Fibroblast of pulmonary artery (primary cell): ENCODE measurements at regions not wholly inside any gene's neighbourhood (a gene's known extent, or its start where the extent isn't known, plus 50 kb on each side); places are given as distances from the start of the nearest gene placed in this dataset.
A peak's percentile ranks its signal among the peaks of the same experiment; 100 is the strongest.

Experiments used
- DNase-seq: peaks from one replicate; pipeline ENCODE4 v3.0.0-alpha.2; 2010; ENCODE audit warnings: low read depth
- H3K4me3 ChIP-seq: replicated peaks from 2 replicates; pipeline ENCODE4 v1.5.1; 2011; ENCODE audit warnings: low read depth, mild to moderate bottlenecking, control low read depth, low read length, moderate library complexity
- TF ChIP-seq, protein P1 (sequence below): IDR thresholded peaks from 2 replicates; pipeline ENCODE4 v1.5.1; 2011; ENCODE audit warnings: mild to moderate bottlenecking, control low read depth, low read length, inconsistent platforms; ENCODE audit errors: missing control alignments

DNA sequence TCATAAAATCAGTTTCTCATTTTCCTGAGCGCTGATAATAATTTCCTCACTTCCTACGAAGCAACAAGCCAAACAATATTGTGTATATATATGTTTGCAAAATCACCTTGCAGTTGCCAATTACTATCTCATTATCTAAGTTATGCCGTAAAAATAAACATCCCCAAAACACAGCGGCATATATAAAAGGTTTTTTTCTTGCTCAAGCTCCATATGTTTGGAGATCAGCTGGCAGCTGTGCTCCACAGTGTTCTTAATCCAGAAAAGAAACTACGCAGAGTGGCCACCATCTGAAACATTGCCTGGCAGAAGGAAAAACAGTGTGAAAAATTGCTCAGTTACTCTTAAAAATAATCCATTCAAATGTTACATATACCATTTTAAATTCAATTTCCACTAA is 951.4 kb downstream of the PLOD2 start:
- TF ChIP-seq, protein P1, sequence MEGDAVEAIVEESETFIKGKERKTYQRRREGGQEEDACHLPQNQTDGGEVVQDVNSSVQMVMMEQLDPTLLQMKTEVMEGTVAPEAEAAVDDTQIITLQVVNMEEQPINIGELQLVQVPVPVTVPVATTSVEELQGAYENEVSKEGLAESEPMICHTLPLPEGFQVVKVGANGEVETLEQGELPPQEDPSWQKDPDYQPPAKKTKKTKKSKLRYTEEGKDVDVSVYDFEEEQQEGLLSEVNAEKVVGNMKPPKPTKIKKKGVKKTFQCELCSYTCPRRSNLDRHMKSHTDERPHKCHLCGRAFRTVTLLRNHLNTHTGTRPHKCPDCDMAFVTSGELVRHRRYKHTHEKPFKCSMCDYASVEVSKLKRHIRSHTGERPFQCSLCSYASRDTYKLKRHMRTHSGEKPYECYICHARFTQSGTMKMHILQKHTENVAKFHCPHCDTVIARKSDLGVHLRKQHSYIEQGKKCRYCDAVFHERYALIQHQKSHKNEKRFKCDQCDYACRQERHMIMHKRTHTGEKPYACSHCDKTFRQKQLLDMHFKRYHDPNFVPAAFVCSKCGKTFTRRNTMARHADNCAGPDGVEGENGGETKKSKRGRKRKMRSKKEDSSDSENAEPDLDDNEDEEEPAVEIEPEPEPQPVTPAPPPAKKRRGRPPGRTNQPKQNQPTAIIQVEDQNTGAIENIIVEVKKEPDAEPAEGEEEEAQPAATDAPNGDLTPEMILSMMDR = no peak
- H3K4me3 ChIP-seq = no peak overlapping the region
- peak; percentile 2 for DNase-seq

DNA sequence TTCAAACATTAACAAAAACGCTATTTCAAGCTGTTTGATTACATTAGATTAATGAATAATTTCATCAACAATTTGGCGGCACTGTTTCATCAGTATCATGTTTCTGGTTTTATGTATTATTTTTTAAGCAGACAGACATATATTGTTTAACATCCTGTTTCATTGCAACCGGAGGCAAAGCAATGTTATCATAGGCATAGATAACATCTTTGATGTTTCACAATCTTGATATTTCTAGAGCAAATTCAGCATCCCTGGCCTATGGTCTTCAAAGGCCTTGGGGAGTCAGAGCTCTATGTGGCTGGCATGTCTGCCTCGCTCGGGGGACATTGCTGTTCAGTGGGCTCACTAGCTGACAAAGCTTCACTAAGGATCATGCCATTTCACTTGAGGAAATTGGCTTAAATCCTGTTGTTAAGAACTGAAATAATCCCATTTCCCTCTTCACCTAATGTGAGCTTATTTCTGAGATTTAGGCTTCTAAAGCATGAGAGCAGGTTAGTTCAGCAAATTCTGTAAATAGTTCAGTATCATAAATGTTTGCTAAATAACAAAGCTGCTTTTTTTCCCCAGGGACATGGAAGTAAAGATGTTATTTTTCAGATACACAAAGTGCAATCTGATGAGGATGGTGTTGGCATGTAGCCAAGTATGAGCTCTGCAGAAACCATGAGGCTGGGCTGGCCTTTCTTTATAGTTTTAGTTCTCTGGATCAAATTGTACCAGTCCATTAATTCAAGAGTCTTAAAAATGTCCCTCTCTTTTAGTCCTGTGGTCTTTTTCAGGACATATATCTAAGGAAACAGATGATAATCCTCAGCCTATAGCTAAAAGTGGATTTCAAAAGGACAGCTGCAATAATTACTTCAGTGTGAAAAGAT is 941.4 kb downstream of the PLOD2 start:
- H3K4me3 ChIP-seq = no peak overlapping the region
- peak; percentile 4 for DNase-seq
- TF ChIP-seq, protein P1 = no peak

DNA sequence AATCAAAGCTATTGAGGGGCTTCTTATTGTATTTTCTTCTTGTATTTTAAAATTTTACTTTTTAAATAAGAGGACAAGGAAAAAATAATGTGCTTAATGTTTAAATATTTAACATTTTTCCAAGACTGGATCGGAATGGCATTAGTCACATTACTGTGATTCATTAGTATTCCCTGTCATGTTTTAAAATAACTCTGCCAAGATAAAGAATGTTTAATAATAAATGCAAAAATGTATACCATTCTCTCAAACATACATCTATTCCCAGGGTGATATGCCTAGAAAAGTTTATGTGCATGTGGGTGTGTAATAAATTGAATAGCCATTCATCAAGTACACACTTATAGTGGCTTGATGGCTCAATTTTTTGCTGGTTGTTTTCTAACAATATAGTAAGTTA is 936.1 kb downstream of the PLOD2 start:
- TF ChIP-seq, protein P1 = no peak
- no peak overlapping the region for H3K4me3 ChIP-seq
- no peak for DNase-seq

DNA sequence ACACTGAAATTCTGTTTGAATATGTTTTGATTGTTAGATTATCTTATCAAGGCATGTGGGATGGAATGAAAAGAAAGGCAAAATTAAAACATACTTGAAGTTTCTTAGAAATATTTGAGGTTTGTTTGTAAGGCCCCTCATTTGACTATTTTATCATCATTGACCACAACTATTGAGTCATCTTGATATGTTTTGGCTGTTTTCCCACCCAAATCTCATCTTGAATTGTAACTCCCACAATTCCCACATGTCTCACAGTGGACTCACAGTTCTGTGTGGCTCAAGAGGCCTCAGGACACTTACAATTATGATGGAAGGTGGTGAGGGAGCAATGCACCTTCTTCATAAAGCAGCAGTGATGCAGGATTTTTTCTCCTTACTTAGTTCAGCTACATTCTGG is 917.1 kb downstream of the PLOD2 start:
- DNase-seq = peak; percentile 90
- no peak overlapping the region for H3K4me3 ChIP-seq
- TF ChIP-seq, protein P1 = no peak

DNA sequence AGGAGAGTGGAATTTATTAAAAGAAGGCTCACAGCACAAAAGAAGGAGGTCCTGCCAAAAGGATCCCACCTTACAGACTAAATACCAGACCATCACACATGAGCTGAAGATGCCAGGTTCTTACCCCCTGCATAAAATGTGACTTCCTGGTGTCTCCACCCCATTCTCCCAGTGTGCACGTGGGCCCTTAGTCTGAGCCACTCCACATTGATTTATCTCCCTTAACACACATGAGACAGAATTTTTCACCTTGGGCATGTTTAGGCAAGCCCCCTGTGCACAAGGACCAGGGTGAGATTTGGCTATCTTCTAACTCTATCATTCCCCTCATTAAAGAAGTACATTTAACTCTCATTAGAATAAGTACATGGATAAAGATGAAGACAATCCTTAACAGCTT is 916.7 kb downstream of the PLOD2 start:
- TF ChIP-seq, protein P1 = no peak
- H3K4me3 ChIP-seq = no peak overlapping the region
- no peak for DNase-seq

DNA sequence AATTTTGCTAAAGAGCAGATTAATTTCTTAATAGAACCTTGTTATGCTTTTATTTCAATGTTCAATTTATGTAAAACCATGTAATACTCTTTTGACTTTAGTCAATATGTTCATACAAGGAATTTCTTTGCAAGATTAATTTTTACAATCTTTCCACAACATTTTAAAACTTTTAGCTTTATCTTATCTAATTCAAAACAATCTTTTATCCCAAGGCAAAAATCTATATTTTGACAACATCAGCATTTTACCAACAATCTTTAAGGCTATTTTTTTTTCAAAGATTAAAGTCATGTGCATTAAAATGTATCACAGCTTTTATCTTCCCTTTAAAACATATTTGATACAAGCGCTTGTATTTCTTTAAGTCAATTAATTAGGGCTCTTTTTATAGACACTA is 914.7 kb downstream of the PLOD2 start:
- no peak for DNase-seq
- TF ChIP-seq, protein P1 = no peak
- H3K4me3 ChIP-seq = no peak overlapping the region

DNA sequence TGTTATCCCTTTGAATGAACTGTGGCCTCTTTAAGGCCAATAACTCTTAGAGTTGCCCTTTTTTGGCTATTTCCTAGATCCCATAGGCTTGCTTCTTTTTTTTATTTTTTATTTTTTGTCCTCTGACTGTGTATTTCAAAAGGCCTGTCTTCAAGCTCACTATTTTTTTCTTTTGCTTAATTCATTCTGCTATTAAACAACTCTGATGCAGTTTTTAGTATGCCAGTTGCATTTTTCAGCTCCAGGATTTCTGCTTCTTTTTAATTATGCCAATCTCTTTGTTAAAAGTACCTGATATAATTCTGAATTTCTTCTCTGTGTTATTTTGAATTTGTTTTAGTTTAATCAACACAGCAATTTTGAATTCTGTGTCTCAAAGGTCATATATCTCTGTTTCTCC is 912.1 kb downstream of the PLOD2 start:
- DNase-seq = no peak
- TF ChIP-seq, protein P1 = no peak
- no peak overlapping the region for H3K4me3 ChIP-seq
